Colonic mucosa (tissue), 4 donors: ENCODE measurements at regions not wholly inside any gene's neighbourhood (a gene's known extent, or its start where the extent isn't known, plus 50 kb on each side); places are given as distances from the start of the nearest gene placed in this dataset.

Source experiments
- DNase-seq: peaks from one replicate; pipeline ENCODE4 v3.0.0-alpha.2; 2020
- H3K27ac ChIP-seq: fragments of 200-600 bp; one replicate; pipeline ENCODE4 v1.8.0; 2021
- H3K27me3 ChIP-seq: fragments of 200-600 bp; one replicate; pipeline ENCODE4 v1.8.0; 2021
- H3K36me3 ChIP-seq: fragments of 200-600 bp; one replicate; pipeline ENCODE4 v1.8.0; 2021
- H3K4me1 ChIP-seq: fragments of 200-600 bp; one replicate; pipeline ENCODE4 v1.8.0; 2021; ENCODE audit warnings: mild to moderate bottlenecking
- H3K4me3 ChIP-seq: fragments of 200-600 bp; one replicate; pipeline ENCODE4 v1.8.0; 2021
- H3K9ac ChIP-seq, 2 donors: one replicate each; pipeline ENCODE4 v1.7.0; 2013; ENCODE audit warnings: control low read depth in 2 of 2, low read depth in 2 of 2, low read length in 2 of 2
- H3K9me3 ChIP-seq: fragments of 200-600 bp; one replicate; pipeline ENCODE4 v1.8.0; 2021
- CTCF ChIP-seq: fragments of 200-600 bp; IDR thresholded peaks from one replicate; pipeline ENCODE4 v1.8.0; 2022; ENCODE audit warnings: antibody characterized with exemption, mild to moderate bottlenecking
- intact Hi-C: fragments of 100-400 bp; cut with DNase I; formaldehyde crosslinking; loops from one replicate; pipeline ENCODE4 v1.14.1; 2022
- donor health status: healthy.
- donor health status: DM: no; HTN: no; CAD: no.
- donor health status: DM: no; HTN: no; CAD: no.

DNA sequence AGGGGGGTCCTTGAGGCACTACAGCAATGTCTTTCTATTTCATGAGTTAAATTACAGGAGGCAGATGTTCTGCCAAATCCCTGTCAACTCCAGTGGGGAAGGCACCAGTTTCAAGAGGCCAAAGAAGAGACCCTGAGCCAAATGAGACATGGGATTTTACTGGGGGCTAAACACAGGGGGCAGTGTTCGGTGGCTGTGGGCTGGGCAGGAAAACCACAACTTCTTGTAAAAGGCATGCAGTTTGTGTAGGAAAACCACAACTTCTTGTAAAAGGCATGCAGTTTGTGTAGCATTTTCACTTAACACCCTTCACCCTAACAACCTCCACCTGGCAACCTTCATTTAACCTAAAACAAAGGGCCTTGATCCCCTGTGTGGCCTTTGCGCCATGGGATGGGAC lies 61.0 kb downstream of the POLR2M start:
- intact Hi-C loops, result loop anchor here (10.0 kb wide), 1 partner anchor 417 kb away; no protein-coding TSS in a partner anchor
- TF ChIP-seq CTCF, result no peak
- H3K4me3 ChIP-seq, result no peak overlapping the region

DNA sequence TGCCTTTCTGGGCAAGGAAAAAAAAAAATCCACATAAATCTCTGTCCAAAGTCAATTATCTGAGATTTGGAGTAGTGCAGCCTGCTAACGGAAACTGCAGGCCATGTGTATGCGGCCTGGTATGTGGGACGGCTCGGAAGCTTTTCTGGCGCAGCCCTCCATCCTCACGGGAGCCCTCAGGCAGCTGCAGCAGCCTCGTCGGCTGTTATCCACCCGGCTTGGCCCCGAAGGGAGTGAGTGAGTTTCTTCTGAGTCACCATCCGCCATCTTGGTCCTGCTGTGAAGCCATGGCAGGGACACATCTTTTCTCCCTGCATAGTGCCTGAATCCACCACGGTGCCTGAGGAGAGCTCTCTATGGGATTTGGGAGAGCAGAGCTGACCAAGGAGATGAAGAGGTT lies 62.8 kb downstream of the POLR2M start:
- no peak for TF ChIP-seq CTCF
- DNase-seq, result no peak

More for the DNA sequence above, 61.0 kb downstream of the POLR2M start:
- Histone ChIP-seq H3K4me1 (no peaks in the 10 kb centered on the region), H3K9me3 (no peaks in the 10 kb centered on the region), H3K36me3 (no peaks in the 10 kb centered on the region), H3K27ac (no peak overlapping the region), H3K9ac (no peak overlapping the region), H3K27me3 (no peaks in the 10 kb centered on the region)
- DNase-seq, result no peak

DNA sequence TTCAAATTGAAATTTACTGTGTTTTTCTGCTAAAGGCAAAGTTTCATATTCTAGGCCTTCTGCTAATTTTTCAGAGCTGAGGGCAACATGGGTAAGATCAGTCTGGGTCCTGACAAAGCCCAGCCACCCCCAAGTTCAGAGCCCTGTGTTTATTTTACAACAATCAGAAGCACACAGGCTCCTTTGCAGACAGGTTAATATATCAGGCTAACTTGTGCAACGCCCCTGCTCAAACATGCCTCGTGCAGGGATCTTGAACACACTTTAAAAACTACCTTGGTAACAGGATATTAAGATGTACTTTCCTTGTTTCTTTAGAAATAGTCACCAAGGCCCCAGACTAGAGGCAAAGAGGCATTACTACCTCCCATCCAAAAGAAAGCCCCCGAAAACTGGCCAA lies 64.0 kb downstream of the POLR2M start:
- Histone ChIP-seq H3K4me3 (no peak overlapping the region), H3K9me3 (no peaks in the 10 kb centered on the region), H3K27me3 (no peaks in the 10 kb centered on the region), H3K36me3 (no peaks in the 10 kb centered on the region), H3K9ac (no peak overlapping the region), H3K4me1 (no peaks in the 10 kb centered on the region), H3K27ac (no peak overlapping the region)
- no peak for TF ChIP-seq CTCF
- intact Hi-C loops, result no loop called here
- no peak for DNase-seq

More for the DNA sequence above, 62.8 kb downstream of the POLR2M start:
- no peaks in the 10 kb centered on the region for H3K36me3 ChIP-seq
- H3K4me3 ChIP-seq, result no peak overlapping the region
- H3K9ac ChIP-seq, result no peak overlapping the region
- intact Hi-C loops, result loop anchor here (10.0 kb wide), 1 partner anchor 416 kb away; no protein-coding TSS in a partner anchor
- no peaks in the 10 kb centered on the region for H3K4me1 ChIP-seq
- H3K27me3 ChIP-seq, result no peaks in the 10 kb centered on the region
- no peak overlapping the region for H3K27ac ChIP-seq
- H3K9me3 ChIP-seq, result no peaks in the 10 kb centered on the region

- no peak overlapping the region for H3K4me3 ChIP-seq
- TF ChIP-seq CTCF, result no peak
- no peaks in the 10 kb centered on the region for H3K4me1 ChIP-seq
- no peak for DNase-seq
- no peaks in the 10 kb centered on the region for H3K27me3 ChIP-seq
- no peaks in the 10 kb centered on the region for H3K9me3 ChIP-seq
- intact Hi-C loops, result no loop called here
- H3K36me3 ChIP-seq, result no peaks in the 10 kb centered on the region
- no peak overlapping the region for H3K27ac ChIP-seq
- H3K9ac ChIP-seq, result no peak overlapping the region
Measured at GRCh38 chr15:57772223-57772957, 65.9 kb downstream of the POLR2M start.

DNA sequence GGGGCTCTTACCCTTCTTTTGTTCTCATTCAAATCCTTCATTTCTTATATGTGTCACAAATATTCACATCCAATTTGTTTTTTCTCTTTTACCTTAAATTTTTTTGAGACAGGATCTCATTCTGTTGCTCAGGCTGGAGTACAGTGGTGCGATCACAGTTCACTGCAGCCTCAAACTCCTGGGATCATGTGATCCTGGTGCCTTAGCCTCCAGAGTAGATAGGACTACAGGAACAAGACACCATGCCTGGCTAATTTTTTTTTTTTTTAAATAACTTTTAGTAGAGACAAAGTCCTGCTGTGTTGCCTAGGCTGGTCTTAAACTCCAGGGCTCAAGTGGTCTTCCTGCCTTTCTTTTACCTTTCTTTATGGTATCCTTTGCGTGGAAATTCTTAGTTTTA lies 66.5 kb downstream of the POLR2M start:
- Histone ChIP-seq H3K27ac (no peak overlapping the region), H3K4me1 (no peaks in the 10 kb centered on the region), H3K36me3 (no peaks in the 10 kb centered on the region), H3K9me3 (no peaks in the 10 kb centered on the region), H3K4me3 (no peak overlapping the region), H3K9ac (no peak overlapping the region), H3K27me3 (no peaks in the 10 kb centered on the region)
- no peak for TF ChIP-seq CTCF
- no peak for DNase-seq
- intact Hi-C loops, result no loop called here
